SU-DHL-6 (cell line): ENCODE measurements at regions not wholly inside any gene's neighbourhood (a gene's known extent, or its start where the extent isn't known, plus 50 kb on each side); places are given as distances from the start of the nearest gene placed in this dataset.

Source experiments
- CTCF ChIP-seq: fragments of 200-600 bp; sonication (generic); IDR thresholded peaks from one replicate; pipeline ENCODE4 v1.5.1; 2017; ENCODE audit warnings: antibody characterized with exemption, mild to moderate bottlenecking, low read length, moderate library complexity; ENCODE audit not compliant: insufficient read depth, poor library complexity, severe bottlenecking
- EZH2phosphoT487 ChIP-seq: fragments of 200-600 bp; sonication (generic), shearing (Covaris generic); conservative IDR thresholded peaks from 2 replicates; pipeline ENCODE4 v1.6.1; 2018; ENCODE audit warnings: mild to moderate bottlenecking, antibody characterized with exemption, low read length, moderate library complexity, mixed read lengths

GRCh38 chr6:91523511-91523910, 936.6 kb upstream of the MAP3K7 start:
- TF ChIP-seq CTCF, result no peak
- TF ChIP-seq EZH2phosphoT487, result no peak
